ENCODE measurements at regions not wholly inside any gene's neighbourhood (a gene's known extent, or its start where the extent isn't known, plus 50 kb on each side); places are given as distances from the start of the nearest gene placed in this dataset.

DNA sequence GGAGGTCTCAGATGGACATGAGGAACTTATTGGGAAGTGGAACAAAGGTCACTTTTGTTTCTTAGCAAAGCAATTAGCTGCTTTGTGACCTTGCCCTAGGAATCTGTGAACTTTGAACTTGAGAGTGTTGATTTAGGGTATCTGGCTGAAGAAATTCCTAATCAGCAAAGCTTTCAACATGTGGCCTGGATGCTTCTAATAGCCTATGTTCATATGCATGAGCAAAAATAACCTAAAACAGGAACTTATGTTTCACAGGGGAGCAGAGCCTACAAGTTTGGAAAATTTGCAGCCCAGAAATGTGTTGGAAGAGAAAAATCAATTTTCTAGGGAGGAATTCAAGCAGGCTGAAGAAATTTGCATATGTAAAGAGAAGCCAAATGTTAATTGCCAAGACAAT is 405.8 kb upstream of the SALL3 start:
- Histone ChIP-seq H3K27me3 (ENCODE audit: control insufficient read depth in 2 of 2, insufficient read depth in 2 of 2, low read length in 2 of 2) (no peaks in the 10 kb centered on the region), H3K36me3 (replicated peaks in 1 of 2; ENCODE audit: control insufficient read depth in 1 of 2, insufficient read depth in 2 of 2, low read length in 2 of 2) (no peaks in the 10 kb centered on the region), H3K9ac (ENCODE audit: insufficient read depth, low read length, poor library complexity, severe bottlenecking) (no peak overlapping the region), H3K79me2 (ENCODE audit: insufficient read depth, low read length) (no peaks in the 10 kb centered on the region), H3K27ac (ENCODE audit: low read depth in 1 of 2, low read length in 2 of 2) (no peak overlapping the region), H3K4me2 (replicated peaks; ENCODE audit: extremely low read depth, low read length, poor library complexity, severe bottlenecking) (no peak overlapping the region), H3K4me1 (ENCODE audit: control insufficient read depth in 1 of 2, insufficient read depth in 2 of 2, low read length in 2 of 2) (no peaks in the 10 kb centered on the region), H4K20me1 (ENCODE audit: insufficient read depth, low read length) (no peaks in the 10 kb centered on the region), H2AFZ (ENCODE audit: insufficient read depth, low read depth, low read length, poor library complexity, severe bottlenecking) (no peak overlapping the region), H3K9me3 (replicated peaks in 1 of 2; ENCODE audit: control insufficient read depth in 1 of 2, insufficient read depth in 1 of 2, low read length in 2 of 2) (peaks cover 24 to 51% of the 10 kb centered on the region in 2 donors), H3K4me3 (replicated peaks in 1 of 3; ENCODE audit: low read depth in 2 of 3, low read length in 3 of 3) (no peak overlapping the region)
- TF ChIP-seq, protein P1, sequence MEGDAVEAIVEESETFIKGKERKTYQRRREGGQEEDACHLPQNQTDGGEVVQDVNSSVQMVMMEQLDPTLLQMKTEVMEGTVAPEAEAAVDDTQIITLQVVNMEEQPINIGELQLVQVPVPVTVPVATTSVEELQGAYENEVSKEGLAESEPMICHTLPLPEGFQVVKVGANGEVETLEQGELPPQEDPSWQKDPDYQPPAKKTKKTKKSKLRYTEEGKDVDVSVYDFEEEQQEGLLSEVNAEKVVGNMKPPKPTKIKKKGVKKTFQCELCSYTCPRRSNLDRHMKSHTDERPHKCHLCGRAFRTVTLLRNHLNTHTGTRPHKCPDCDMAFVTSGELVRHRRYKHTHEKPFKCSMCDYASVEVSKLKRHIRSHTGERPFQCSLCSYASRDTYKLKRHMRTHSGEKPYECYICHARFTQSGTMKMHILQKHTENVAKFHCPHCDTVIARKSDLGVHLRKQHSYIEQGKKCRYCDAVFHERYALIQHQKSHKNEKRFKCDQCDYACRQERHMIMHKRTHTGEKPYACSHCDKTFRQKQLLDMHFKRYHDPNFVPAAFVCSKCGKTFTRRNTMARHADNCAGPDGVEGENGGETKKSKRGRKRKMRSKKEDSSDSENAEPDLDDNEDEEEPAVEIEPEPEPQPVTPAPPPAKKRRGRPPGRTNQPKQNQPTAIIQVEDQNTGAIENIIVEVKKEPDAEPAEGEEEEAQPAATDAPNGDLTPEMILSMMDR (IDR thresholded peaks at IDR 0.05) = no peak
- H3K4me1 Mint-ChIP-seq = no peaks in the 10 kb centered on the region
- no peak overlapping the region for H3K27ac Mint-ChIP-seq
- H3K4me3 Mint-ChIP-seq = no peak overlapping the region
- intact Hi-C loops (cut with micrococcal nuclease) = no loop called here
- no peaks in the 10 kb centered on the region for H3K27me3 Mint-ChIP-seq (ENCODE audit: low read depth in 3 of 3)
- DNase-seq = no peak
- H3K9me3 Mint-ChIP-seq = peaks cover 20 to 48% (median 35%) of the 10 kb centered on the region in 7 donors
- no peaks in the 10 kb centered on the region for H3K36me3 Mint-ChIP-seq

DNA sequence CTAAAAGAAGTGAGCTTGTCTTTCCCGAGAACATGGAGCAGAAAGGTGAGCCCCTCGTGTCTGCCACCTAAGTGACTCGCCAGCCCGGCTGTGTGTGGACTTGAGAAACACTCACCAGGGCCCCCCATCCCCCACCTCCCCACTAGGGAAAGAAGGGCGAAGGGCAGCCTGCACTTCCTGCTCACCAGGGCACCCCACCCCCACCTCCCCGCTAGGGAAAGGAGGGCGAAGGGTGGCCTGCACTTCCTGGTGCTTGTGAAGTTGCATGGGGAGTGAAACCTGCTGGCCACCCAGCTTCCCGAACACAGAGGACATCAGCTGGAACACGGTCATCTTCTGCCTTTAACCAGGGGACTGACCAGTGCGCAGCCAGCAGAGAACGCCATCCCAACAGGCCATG is 402.7 kb upstream of the SALL3 start:
- Histone ChIP-seq H3K36me3 (replicated peaks in 1 of 2; ENCODE audit: control insufficient read depth in 1 of 2, insufficient read depth in 2 of 2, low read length in 2 of 2) (no peaks in the 10 kb centered on the region), H2AFZ (ENCODE audit: insufficient read depth, low read depth, low read length, poor library complexity, severe bottlenecking) (no peak overlapping the region), H3K4me1 (ENCODE audit: control insufficient read depth in 1 of 2, insufficient read depth in 2 of 2, low read length in 2 of 2) (no peaks in the 10 kb centered on the region), H3K27ac (ENCODE audit: low read depth in 1 of 2, low read length in 2 of 2) (no peak overlapping the region), H3K4me3 (replicated peaks in 1 of 3; ENCODE audit: low read depth in 2 of 3, low read length in 3 of 3) (no peak overlapping the region), H3K9ac (ENCODE audit: insufficient read depth, low read length, poor library complexity, severe bottlenecking) (no peak overlapping the region), H3K27me3 (ENCODE audit: control insufficient read depth in 2 of 2, insufficient read depth in 2 of 2, low read length in 2 of 2) (no peaks in the 10 kb centered on the region), H3K9me3 (replicated peaks in 1 of 2; ENCODE audit: control insufficient read depth in 1 of 2, insufficient read depth in 1 of 2, low read length in 2 of 2) (peaks cover 22 to 55% of the 10 kb centered on the region in 2 donors), H3K79me2 (ENCODE audit: insufficient read depth, low read length) (no peaks in the 10 kb centered on the region), H3K4me2 (replicated peaks; ENCODE audit: extremely low read depth, low read length, poor library complexity, severe bottlenecking) (no peak overlapping the region), H4K20me1 (ENCODE audit: insufficient read depth, low read length) (no peaks in the 10 kb centered on the region)
- TF ChIP-seq, protein P1 (IDR thresholded peaks at IDR 0.05) = no peak
- no peak overlapping the region for H3K27ac Mint-ChIP-seq
- H3K36me3 Mint-ChIP-seq = no peaks in the 10 kb centered on the region
- peaks cover 0 to 3% (median 0%) of the 10 kb centered on the region in 3 donors for H3K27me3 Mint-ChIP-seq (ENCODE audit: low read depth in 3 of 3)
- peaks cover 14 to 46% (median 39%) of the 10 kb centered on the region in 7 donors for H3K9me3 Mint-ChIP-seq
- intact Hi-C loops (cut with micrococcal nuclease) = no loop called here
- H3K4me1 Mint-ChIP-seq = no peaks in the 10 kb centered on the region
- whole genome bisulfite sequencing (ENCODE audit: insufficient coverage) = 97% methylated on average over 3 of the region's 11 CpGs
- DNase-seq = no peak
- no peak overlapping the region for H3K4me3 Mint-ChIP-seq
